SH-SY5Y (cell line): ENCODE measurements at regions not wholly inside any gene's neighbourhood (a gene's known extent, or its start where the extent isn't known, plus 50 kb on each side); places are given as distances from the start of the nearest gene placed in this dataset.

Experiments
- GATA2 ChIP-seq: IDR thresholded peaks from 2 replicates; pipeline ENCODE4 v1.6.1; 2011; ENCODE audit warnings: mild to moderate bottlenecking, low read depth, low read length
- GATA3 ChIP-seq: IDR thresholded peaks from 2 replicates; pipeline ENCODE4 v1.6.1; 2011; ENCODE audit warnings: low read depth, mild to moderate bottlenecking, low read length, moderate library complexity

- TF ChIP-seq GATA2 (no peak), GATA3 (no peak)
Observed at GRCh38 chr6:63389191-63389844, 69.5 kb upstream of the LGSN start.
